ENCODE measurements at regions not wholly inside any gene's neighbourhood (a gene's known extent, or its start where the extent isn't known, plus 50 kb on each side); places are given as distances from the start of the nearest gene placed in this dataset.

GRCh38 chr9:126144196-126144595 is 182.4 kb upstream of the MVB12B start:
- Histone ChIP-seq H3K4me3 (ENCODE audit: low read length in 2 of 2) (no peak overlapping the region), H3K27ac (ENCODE audit: low read length) (no peak overlapping the region), H3K9me3 (ENCODE audit: control insufficient read depth in 2 of 2, low read length in 2 of 2) (no peaks in the 10 kb centered on the region), H3K36me3 (ENCODE audit: control insufficient read depth in 2 of 2, insufficient read depth in 2 of 2, low read length in 2 of 2) (no peaks in the 10 kb centered on the region), H3K9ac (ENCODE audit: low read length in 2 of 2) (no peak overlapping the region), H3K4me1 (ENCODE audit: control insufficient read depth, insufficient read depth, low read length) (peaks cover 8% of the 10 kb centered on the region), H3K27me3 (ENCODE audit: control insufficient read depth in 1 of 2, insufficient read depth in 2 of 2, low read length in 2 of 2) (no peaks in the 10 kb centered on the region)

GRCh38 chr9:126144603-126145456 is 181.8 kb upstream of the MVB12B start:
- Histone ChIP-seq H3K9me3 (ENCODE audit: control insufficient read depth in 2 of 2, low read length in 2 of 2) (no peaks in the 10 kb centered on the region), H3K27ac (ENCODE audit: low read length) (no peak overlapping the region), H3K9ac (ENCODE audit: low read length in 2 of 2) (no peak overlapping the region), H3K4me3 (ENCODE audit: low read length in 2 of 2) (peak overlapping the region in 1 of 2 donors; percentile 29), H3K4me1 (ENCODE audit: control insufficient read depth, insufficient read depth, low read length) (peaks cover 8% of the 10 kb centered on the region), H3K27me3 (ENCODE audit: control insufficient read depth in 1 of 2, insufficient read depth in 2 of 2, low read length in 2 of 2) (no peaks in the 10 kb centered on the region), H3K36me3 (ENCODE audit: control insufficient read depth in 2 of 2, insufficient read depth in 2 of 2, low read length in 2 of 2) (no peaks in the 10 kb centered on the region)

GRCh38 chr9:126145887-126146253 is 180.8 kb upstream of the MVB12B start:
- H3K4me3 ChIP-seq (ENCODE audit: low read length in 2 of 2), result no peak overlapping the region
- no peaks in the 10 kb centered on the region for H3K27me3 ChIP-seq (ENCODE audit: control insufficient read depth in 1 of 2, insufficient read depth in 2 of 2, low read length in 2 of 2)
- H3K9ac ChIP-seq (ENCODE audit: low read length in 2 of 2), result no peak overlapping the region
- peaks cover 10% of the 10 kb centered on the region for H3K4me1 ChIP-seq (ENCODE audit: control insufficient read depth, insufficient read depth, low read length)
- H3K36me3 ChIP-seq (ENCODE audit: control insufficient read depth in 2 of 2, insufficient read depth in 2 of 2, low read length in 2 of 2), result no peaks in the 10 kb centered on the region
- H3K9me3 ChIP-seq (ENCODE audit: control insufficient read depth in 2 of 2, low read length in 2 of 2), result peaks cover 0 to 4% of the 10 kb centered on the region in 2 donors
- no peak overlapping the region for H3K27ac ChIP-seq (ENCODE audit: low read length)

DNA sequence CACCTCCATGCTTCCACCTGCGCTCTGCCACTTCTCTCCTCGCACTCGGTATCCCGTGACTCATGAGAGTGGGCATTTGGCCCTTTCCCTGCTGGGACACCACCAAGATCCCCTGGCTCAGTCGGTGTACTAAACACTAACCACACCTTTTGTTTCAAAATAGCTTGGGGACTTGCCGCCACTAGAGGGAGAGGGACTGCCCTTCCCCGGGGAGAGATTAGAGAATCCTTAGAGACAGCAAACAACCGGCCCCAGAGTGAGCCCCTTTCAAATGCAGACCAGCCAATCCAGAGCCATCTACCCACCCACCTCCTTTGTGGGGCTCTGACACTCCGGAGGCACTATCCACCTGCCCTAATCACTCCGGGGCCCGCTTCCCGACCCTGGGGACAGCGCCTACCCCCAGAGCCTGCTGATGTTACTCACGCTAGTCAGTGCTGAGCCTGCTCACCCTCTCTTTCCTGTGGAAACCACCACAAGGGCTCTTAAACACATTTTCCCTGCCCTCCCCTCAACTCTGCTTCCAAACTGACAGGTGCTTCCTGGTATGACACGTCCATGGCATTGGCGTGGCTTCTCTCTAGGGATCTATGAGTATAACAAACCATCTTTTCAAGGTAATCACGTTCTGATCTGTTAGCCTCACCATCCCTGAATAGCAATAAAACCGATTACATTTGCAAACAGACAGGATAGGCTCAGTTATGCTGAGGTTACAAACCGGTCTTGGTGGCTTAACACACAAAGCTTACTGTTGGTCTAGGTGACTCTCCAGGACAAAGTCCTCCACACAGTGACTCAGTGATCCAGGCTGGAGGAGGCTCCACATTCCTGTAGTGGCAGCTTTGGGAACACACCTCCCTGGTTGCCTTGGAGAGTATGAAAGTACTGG is 180.1 kb upstream of the MVB12B start:
- no peak overlapping the region for H3K4me3 ChIP-seq (ENCODE audit: low read length in 2 of 2)
- H3K27ac ChIP-seq (ENCODE audit: low read length), result no peak overlapping the region
- H3K36me3 ChIP-seq (ENCODE audit: control insufficient read depth in 2 of 2, insufficient read depth in 2 of 2, low read length in 2 of 2), result no peaks in the 10 kb centered on the region
- H3K9me3 ChIP-seq (ENCODE audit: control insufficient read depth in 2 of 2, low read length in 2 of 2), result peaks cover 0 to 4% of the 10 kb centered on the region in 2 donors
- H3K4me1 ChIP-seq (ENCODE audit: control insufficient read depth, insufficient read depth, low read length), result peaks cover 16% of the 10 kb centered on the region
- no peaks in the 10 kb centered on the region for H3K27me3 ChIP-seq (ENCODE audit: control insufficient read depth in 1 of 2, insufficient read depth in 2 of 2, low read length in 2 of 2)
- H3K9ac ChIP-seq (ENCODE audit: low read length in 2 of 2), result no peak overlapping the region

- no peak overlapping the region for H3K4me3 ChIP-seq (ENCODE audit: low read length in 2 of 2)
- H3K36me3 ChIP-seq (ENCODE audit: control insufficient read depth in 2 of 2, insufficient read depth in 2 of 2, low read length in 2 of 2), result no peaks in the 10 kb centered on the region
- peaks cover 25% of the 10 kb centered on the region for H3K4me1 ChIP-seq (ENCODE audit: control insufficient read depth, insufficient read depth, low read length)
- no peak overlapping the region for H3K9ac ChIP-seq (ENCODE audit: low read length in 2 of 2)
- peaks cover 0 to 4% of the 10 kb centered on the region in 2 donors for H3K9me3 ChIP-seq (ENCODE audit: control insufficient read depth in 2 of 2, low read length in 2 of 2)
- H3K27ac ChIP-seq (ENCODE audit: low read length), result no peak overlapping the region
- no peaks in the 10 kb centered on the region for H3K27me3 ChIP-seq (ENCODE audit: control insufficient read depth in 1 of 2, insufficient read depth in 2 of 2, low read length in 2 of 2)
These were observed 179.3 kb upstream of the MVB12B start for GRCh38 chr9:126147186-126147935.

DNA sequence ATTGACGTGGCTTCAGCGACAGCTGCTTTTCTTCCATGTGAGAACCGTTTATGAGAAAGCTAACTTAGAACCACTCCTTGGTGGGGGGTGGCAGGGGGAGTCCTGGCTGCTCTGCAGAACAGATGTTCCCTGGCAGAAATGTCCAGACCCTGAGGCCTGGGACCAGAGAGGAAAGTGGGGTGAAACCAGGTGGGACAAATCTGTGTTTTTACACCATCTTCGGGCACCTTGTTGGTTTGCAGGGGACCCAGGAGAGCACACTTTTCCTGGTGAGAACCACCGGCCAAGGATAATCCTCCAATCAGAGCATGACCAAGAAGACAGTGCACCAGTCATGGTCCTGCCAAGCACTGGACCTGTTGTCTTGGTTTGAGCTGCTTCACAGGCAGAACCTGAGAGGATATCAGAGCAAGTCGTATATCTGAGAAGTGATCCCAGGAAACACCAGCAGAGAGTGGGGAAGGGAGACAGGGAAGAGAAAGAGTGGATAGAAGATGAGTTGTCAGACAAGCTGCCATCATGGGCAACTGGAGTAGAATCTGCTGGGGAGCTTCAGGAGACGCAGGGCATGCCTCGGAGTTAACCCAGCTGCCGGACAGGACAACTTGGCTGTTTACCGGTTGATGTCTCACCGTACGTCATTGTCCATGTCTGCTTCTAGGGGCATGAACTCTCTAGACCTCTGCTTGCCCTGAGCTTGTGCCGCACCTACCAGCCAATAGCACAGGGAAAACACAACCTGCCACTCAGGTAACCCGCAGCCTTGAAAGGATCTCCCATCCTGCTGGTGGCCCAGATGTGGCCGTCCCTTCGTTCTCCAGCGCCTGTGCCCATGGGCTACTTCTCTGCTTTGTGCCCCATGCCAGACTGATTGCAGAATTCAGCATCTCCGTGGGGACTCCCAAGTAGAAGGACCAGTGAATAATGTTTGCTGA is 178.4 kb upstream of the MVB12B start:
- Histone ChIP-seq H3K36me3 (ENCODE audit: control insufficient read depth in 2 of 2, insufficient read depth in 2 of 2, low read length in 2 of 2) (no peaks in the 10 kb centered on the region), H3K4me1 (ENCODE audit: control insufficient read depth, insufficient read depth, low read length) (peaks cover 25% of the 10 kb centered on the region), H3K9me3 (ENCODE audit: control insufficient read depth in 2 of 2, low read length in 2 of 2) (peaks cover 0 to 4% of the 10 kb centered on the region in 2 donors), H3K27me3 (ENCODE audit: control insufficient read depth in 1 of 2, insufficient read depth in 2 of 2, low read length in 2 of 2) (no peaks in the 10 kb centered on the region), H3K27ac (ENCODE audit: low read length) (no peak overlapping the region), H3K4me3 (ENCODE audit: low read length in 2 of 2) (no peak overlapping the region), H3K9ac (ENCODE audit: low read length in 2 of 2) (no peak overlapping the region)

- H3K27me3 ChIP-seq (ENCODE audit: control insufficient read depth in 1 of 2, insufficient read depth in 2 of 2, low read length in 2 of 2), result no peaks in the 10 kb centered on the region
- H3K4me3 ChIP-seq (ENCODE audit: low read length in 2 of 2), result no peak overlapping the region
- peaks cover 25% of the 10 kb centered on the region for H3K4me1 ChIP-seq (ENCODE audit: control insufficient read depth, insufficient read depth, low read length)
- no peak overlapping the region for H3K9ac ChIP-seq (ENCODE audit: low read length in 2 of 2)
- H3K36me3 ChIP-seq (ENCODE audit: control insufficient read depth in 2 of 2, insufficient read depth in 2 of 2, low read length in 2 of 2), result no peaks in the 10 kb centered on the region
- no peak overlapping the region for H3K27ac ChIP-seq (ENCODE audit: low read length)
- peaks cover 0 to 4% of the 10 kb centered on the region in 2 donors for H3K9me3 ChIP-seq (ENCODE audit: control insufficient read depth in 2 of 2, low read length in 2 of 2)
These were observed 177.6 kb upstream of the MVB12B start for GRCh38 chr9:126148994-126149393.

DNA sequence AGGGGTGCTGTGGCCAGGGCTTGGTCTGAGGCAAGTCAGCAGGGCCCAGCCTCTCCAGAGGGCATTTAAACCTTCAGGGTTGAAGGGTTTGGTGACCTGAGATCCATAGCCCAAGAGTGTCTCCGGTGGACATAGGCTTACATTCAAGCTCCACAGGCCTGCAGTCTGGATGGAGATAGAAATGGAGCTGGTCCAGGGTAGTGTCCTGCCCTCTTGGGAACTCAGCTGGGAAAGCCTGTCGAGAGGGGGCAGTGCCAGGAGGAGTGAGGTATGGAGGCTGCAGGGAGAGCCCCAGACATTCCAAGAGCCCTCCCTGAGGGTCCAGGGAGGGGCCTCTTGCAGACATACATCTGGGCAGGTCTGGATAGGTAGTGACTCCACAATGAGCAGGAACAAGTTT is 177.0 kb upstream of the MVB12B start:
- Histone ChIP-seq H3K36me3 (ENCODE audit: control insufficient read depth in 2 of 2, insufficient read depth in 2 of 2, low read length in 2 of 2) (no peaks in the 10 kb centered on the region), H3K4me3 (ENCODE audit: low read length in 2 of 2) (no peak overlapping the region), H3K9me3 (ENCODE audit: control insufficient read depth in 2 of 2, low read length in 2 of 2) (peaks cover 0 to 4% of the 10 kb centered on the region in 2 donors), H3K27ac (ENCODE audit: low read length) (no peak overlapping the region), H3K9ac (ENCODE audit: low read length in 2 of 2) (no peak overlapping the region), H3K27me3 (ENCODE audit: control insufficient read depth in 1 of 2, insufficient read depth in 2 of 2, low read length in 2 of 2) (no peaks in the 10 kb centered on the region), H3K4me1 (ENCODE audit: control insufficient read depth, insufficient read depth, low read length) (peaks cover 25% of the 10 kb centered on the region)

GRCh38 chr9:126150411-126151030 is 176.1 kb upstream of the MVB12B start:
- no peak overlapping the region for H3K4me3 ChIP-seq (ENCODE audit: low read length in 2 of 2)
- H3K9ac ChIP-seq (ENCODE audit: low read length in 2 of 2), result no peak overlapping the region
- no peaks in the 10 kb centered on the region for H3K27me3 ChIP-seq (ENCODE audit: control insufficient read depth in 1 of 2, insufficient read depth in 2 of 2, low read length in 2 of 2)
- H3K4me1 ChIP-seq (ENCODE audit: control insufficient read depth, insufficient read depth, low read length), result peaks cover 17% of the 10 kb centered on the region
- no peaks in the 10 kb centered on the region for H3K36me3 ChIP-seq (ENCODE audit: control insufficient read depth in 2 of 2, insufficient read depth in 2 of 2, low read length in 2 of 2)
- peaks cover 0 to 4% of the 10 kb centered on the region in 2 donors for H3K9me3 ChIP-seq (ENCODE audit: control insufficient read depth in 2 of 2, low read length in 2 of 2)
- no peak overlapping the region for H3K27ac ChIP-seq (ENCODE audit: low read length)

Data from stomach smooth muscle (tissue), 2 donors.